Bronchial epithelial cell (primary cell): ENCODE measurements at regions not wholly inside any gene's neighbourhood (a gene's known extent, or its start where the extent isn't known, plus 50 kb on each side); places are given as distances from the start of the nearest gene placed in this dataset.

Experiments used
- DNase-seq: peaks from one replicate; pipeline ENCODE4 v3.0.0-alpha.2; 2010; ENCODE audit warnings: low read depth
- FAIRE-seq: peaks from 2 replicates; lab custom pipeline; 2011; peaks lifted over from hg19 to GRCh38; lab: Jason Lieb, UNC
- H3K27me3 ChIP-seq: 2 replicates; pipeline ENCODE4 v1.5.1; 2011; ENCODE audit warnings: low read length; ENCODE audit not compliant: control insufficient read depth, insufficient read depth
- H3K36me3 ChIP-seq: 2 replicates; pipeline ENCODE4 v1.5.1; 2011; ENCODE audit warnings: low read length; ENCODE audit not compliant: control insufficient read depth, insufficient read depth
- H3K4me3 ChIP-seq: 2 replicates; pipeline ENCODE4 v1.5.1; 2011; ENCODE audit warnings: mild to moderate bottlenecking, low read depth, low read length, control low read depth
- TF ChIP-seq, protein P1 (sequence below): IDR thresholded peaks from 2 replicates; pipeline ENCODE4 v1.5.1; 2011; ENCODE audit warnings: mild to moderate bottlenecking, moderate library complexity, low read length, control low read depth, inconsistent platforms; ENCODE audit not compliant: insufficient read depth, severe bottlenecking

DNA sequence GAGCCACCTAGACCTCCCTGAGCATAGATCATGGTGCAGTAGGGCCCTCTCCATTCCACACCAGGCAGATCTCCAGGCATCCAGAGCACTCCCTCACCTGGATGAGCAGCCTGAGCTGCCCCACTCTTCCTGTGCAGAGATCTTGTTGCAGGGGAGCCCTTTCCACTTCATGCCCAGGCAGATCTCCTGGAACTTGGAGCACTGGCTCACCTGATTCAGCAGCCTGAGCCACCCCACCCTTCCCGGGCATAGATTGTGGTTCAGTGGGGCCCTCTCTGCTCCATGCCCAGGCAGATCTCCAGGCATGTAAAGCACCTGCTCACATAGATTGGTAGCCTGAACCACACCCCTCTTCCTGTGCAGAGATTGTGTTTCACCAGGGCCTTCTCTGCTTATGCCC, 78.0 kb downstream of the SEC16B start:
- Histone ChIP-seq H3K36me3 (no peaks in the 10 kb centered on the region), H3K27me3 (no peaks in the 10 kb centered on the region), H3K4me3 (no peak overlapping the region)
- TF ChIP-seq, protein P1, sequence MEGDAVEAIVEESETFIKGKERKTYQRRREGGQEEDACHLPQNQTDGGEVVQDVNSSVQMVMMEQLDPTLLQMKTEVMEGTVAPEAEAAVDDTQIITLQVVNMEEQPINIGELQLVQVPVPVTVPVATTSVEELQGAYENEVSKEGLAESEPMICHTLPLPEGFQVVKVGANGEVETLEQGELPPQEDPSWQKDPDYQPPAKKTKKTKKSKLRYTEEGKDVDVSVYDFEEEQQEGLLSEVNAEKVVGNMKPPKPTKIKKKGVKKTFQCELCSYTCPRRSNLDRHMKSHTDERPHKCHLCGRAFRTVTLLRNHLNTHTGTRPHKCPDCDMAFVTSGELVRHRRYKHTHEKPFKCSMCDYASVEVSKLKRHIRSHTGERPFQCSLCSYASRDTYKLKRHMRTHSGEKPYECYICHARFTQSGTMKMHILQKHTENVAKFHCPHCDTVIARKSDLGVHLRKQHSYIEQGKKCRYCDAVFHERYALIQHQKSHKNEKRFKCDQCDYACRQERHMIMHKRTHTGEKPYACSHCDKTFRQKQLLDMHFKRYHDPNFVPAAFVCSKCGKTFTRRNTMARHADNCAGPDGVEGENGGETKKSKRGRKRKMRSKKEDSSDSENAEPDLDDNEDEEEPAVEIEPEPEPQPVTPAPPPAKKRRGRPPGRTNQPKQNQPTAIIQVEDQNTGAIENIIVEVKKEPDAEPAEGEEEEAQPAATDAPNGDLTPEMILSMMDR: no peak
- DNase-seq (peak; percentile 76), FAIRE-seq (no peak)

DNA sequence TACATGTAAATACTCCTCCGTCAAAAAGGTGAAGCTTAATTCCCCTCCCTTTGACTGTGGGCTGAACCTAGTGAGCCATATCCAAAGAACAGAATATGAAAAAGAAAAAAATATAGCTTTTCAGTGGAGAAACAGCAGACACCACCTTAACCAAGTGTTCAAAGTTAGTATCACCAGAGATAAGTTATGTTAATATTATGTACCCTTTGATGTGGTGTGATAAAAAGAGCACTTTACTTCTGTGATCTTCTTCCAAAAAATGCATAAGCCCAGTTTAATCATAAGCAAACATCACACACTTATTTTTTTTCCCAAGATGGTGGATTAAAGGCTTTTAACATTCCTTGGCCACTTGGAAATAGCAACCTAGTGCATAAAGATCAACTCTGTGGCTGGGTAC, 79.4 kb downstream of the SEC16B start:
- Histone ChIP-seq H3K36me3 (no peaks in the 10 kb centered on the region), H3K27me3 (no peaks in the 10 kb centered on the region), H3K4me3 (no peak overlapping the region)
- TF ChIP-seq, protein P1: no peak
- DNase-seq (no peak), FAIRE-seq (no peak)

DNA sequence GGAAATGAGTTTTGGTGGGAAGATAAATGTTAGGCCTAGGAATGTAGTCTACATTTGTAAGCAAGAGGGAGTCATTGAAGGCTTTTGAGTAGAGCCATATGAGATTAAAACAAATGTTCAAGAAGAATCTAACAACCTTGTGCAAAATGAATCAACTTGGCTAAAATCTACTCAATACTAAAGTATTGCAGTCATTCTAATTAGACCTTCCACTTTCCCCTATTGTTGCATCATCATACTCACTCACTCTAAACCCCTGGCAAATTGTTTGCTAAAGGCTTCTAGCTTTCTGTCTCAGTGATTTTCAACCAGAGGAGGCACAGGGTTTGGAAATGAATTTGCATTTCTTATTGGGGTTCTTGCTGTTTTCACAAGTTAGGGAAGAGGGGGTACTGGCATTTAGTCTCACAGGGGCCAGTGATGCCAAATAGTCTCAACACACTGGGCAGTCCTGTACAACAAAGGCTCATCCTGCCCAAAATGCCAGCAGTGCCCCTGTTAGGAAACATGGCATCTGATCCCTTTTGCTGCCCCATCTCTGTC, 85.3 kb downstream of the SEC16B start:
- no peak for FAIRE-seq
- TF ChIP-seq, protein P1: no peak
- Histone ChIP-seq H3K4me3 (no peak overlapping the region), H3K36me3 (no peaks in the 10 kb centered on the region), H3K27me3 (no peaks in the 10 kb centered on the region)
- no peak for DNase-seq

DNA sequence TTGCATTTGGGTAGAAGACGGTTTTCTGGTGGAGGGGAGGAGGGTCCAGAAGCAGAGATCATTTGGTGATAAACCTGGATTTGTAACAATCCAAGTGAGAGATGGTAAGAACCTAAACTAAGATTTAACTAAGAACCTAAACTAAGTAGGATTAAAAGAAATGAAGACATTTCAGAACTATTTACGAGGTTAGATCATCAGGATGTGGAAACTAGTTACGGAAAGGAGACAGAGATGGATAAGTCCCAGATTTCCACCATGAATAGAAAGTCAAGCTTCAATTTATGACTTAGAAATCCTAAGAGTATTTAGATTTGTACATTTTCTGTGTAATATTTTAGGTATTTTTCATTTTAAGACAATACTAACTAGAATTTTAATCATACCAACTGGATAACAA, 86.3 kb downstream of the SEC16B start:
- no peaks in the 10 kb centered on the region for H3K27me3 ChIP-seq
- TF ChIP-seq, protein P1: no peak
- no peak for DNase-seq
- FAIRE-seq: no peak
- H3K4me3 ChIP-seq: no peak overlapping the region
- no peaks in the 10 kb centered on the region for H3K36me3 ChIP-seq

DNA sequence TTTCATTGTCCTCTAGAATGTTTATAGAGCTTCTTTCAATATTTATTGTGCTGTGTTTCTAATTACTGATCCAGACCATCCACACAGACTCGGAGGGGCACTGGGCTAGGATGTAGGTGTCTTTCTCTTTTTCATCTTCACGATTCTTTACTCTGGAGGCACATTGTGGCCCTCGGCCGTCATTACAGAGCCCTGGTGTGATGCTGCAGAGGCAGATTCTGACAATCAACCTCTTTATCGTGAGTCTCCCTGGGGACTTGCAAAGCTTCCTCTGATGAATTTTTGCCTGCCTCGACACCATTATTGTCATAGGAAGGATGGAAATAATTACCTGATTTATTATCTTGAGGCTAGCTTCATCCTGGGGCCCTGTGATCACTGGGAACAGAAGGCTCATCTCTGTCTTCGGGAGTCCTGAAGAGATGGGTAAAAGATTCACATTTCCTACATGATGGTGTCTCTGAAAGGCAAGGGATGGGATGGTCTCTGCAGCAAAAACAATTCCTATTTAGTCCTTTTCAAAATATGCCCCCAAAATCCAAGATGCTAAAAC, 89.4 kb downstream of the SEC16B start:
- DNase-seq: no peak
- no peaks in the 10 kb centered on the region for H3K36me3 ChIP-seq
- no peak for FAIRE-seq
- TF ChIP-seq, protein P1: no peak
- no peaks in the 10 kb centered on the region for H3K27me3 ChIP-seq
- H3K4me3 ChIP-seq: no peak overlapping the region

DNA sequence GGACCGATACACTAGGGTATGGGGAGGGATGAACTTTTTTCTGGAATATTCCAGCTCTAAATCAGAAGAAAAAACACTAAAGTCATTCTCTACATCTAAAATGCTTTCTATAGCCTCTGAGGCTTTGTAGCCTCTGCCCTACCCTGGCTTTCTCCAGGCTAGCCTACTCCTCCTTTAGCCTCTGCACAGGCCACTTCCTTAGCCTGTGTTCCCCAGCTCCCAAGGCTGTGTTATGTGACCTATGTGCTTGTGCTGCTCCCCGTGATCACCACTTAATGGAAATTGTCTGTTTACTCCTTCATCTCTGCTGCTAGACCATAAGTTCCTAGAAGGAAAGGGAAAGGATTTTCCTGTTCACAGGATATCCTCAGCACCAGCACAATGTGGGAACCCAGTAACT, 92.8 kb downstream of the SEC16B start:
- FAIRE-seq: no peak
- TF ChIP-seq, protein P1: no peak
- H3K27me3 ChIP-seq: no peaks in the 10 kb centered on the region

More for the DNA sequence above, 92.8 kb downstream of the SEC16B start:
- H3K4me3 ChIP-seq: no peak overlapping the region
- DNase-seq: no peak
- H3K36me3 ChIP-seq: no peaks in the 10 kb centered on the region
